ENCODE measurements at regions not wholly inside any gene's neighbourhood (a gene's known extent, or its start where the extent isn't known, plus 50 kb on each side); places are given as distances from the start of the nearest gene placed in this dataset.

DNA sequence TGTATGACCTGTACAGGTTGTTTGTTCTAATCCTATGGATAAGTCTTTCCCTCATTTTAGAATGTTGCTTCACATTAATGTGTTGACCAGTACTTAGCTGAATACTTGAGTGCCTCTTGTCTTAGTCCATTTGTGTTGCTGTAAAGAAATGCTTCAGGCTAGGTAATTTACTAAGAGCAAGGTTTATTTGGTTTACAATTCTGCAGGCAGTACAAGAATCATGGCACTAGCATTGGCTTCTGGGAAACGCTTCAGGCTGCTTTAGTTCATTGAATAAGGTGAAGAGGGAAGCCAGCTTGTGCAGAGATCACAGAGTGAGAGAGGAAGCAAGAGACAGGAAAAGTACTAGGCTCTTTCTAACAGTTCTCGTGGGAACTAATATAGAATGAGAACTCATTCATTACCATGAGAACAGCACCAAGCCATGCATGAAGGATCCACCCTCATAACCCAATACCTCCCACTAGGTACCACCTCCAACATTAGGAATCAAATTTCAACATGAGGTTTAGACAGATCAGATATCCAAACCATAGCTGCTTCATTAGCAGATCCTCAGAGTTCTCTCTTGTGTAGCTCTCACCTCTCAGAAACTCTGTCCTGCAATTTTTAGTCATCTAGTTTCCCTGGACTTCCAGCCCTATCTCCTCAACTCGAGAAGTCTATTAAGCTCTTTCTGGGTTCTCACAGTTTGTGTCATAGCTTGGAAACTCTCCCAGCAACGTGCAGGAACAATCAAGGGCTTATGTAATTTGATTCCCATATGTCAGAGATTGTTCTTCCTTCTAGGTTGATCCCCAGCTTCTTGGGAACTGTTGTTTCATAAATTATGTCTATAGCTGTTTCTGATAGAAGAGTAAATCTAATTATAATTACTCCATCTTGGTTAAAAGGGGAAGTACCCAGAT lies 2082.3 kb upstream of the CELF4 start:
- TF ChIP-seq, protein P1, sequence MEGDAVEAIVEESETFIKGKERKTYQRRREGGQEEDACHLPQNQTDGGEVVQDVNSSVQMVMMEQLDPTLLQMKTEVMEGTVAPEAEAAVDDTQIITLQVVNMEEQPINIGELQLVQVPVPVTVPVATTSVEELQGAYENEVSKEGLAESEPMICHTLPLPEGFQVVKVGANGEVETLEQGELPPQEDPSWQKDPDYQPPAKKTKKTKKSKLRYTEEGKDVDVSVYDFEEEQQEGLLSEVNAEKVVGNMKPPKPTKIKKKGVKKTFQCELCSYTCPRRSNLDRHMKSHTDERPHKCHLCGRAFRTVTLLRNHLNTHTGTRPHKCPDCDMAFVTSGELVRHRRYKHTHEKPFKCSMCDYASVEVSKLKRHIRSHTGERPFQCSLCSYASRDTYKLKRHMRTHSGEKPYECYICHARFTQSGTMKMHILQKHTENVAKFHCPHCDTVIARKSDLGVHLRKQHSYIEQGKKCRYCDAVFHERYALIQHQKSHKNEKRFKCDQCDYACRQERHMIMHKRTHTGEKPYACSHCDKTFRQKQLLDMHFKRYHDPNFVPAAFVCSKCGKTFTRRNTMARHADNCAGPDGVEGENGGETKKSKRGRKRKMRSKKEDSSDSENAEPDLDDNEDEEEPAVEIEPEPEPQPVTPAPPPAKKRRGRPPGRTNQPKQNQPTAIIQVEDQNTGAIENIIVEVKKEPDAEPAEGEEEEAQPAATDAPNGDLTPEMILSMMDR (IDR thresholded peaks at IDR 0.05; ENCODE audit: insufficient read depth, low read length, poor library complexity, severe bottlenecking), result no peak
- DNase-seq (ENCODE audit: extremely low read depth, insufficient read length), result no peak
- H3K36me3 ChIP-seq (ENCODE audit: control insufficient read depth, insufficient read depth, low read length), result no peaks in the 10 kb centered on the region
- H3K4me3 ChIP-seq (replicated peaks; ENCODE audit: low read depth, low read length), result no peak overlapping the region
- no peaks in the 10 kb centered on the region for H3K27me3 ChIP-seq (replicated peaks; ENCODE audit: control insufficient read depth, insufficient read depth, low read length)

DNA sequence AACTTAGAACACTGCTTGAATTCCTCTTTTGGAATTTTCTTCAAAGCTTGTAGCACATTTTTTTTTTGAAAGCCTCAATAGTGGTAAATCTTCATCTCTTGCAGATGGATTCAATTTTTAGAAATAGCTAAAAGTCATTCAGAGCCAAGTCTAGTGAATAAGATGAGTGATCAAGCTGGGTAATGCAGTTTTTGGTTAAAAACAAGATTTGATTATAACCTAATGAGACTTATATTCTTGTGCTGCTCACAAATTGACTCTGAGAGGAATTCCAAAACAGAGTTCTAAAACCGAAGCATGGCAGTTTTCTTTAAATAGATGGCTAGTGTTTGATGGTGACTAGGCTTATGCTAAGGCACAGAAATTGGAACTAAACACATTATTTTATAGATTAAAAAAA lies 2072.6 kb upstream of the CELF4 start:
- no peaks in the 10 kb centered on the region for H3K27me3 ChIP-seq (replicated peaks; ENCODE audit: control insufficient read depth, insufficient read depth, low read length)
- TF ChIP-seq, protein P1 (IDR thresholded peaks at IDR 0.05; ENCODE audit: insufficient read depth, low read length, poor library complexity, severe bottlenecking), result no peak
- H3K36me3 ChIP-seq (ENCODE audit: control insufficient read depth, insufficient read depth, low read length), result no peaks in the 10 kb centered on the region
- no peak for DNase-seq (ENCODE audit: extremely low read depth, insufficient read length)
- H3K4me3 ChIP-seq (replicated peaks; ENCODE audit: low read depth, low read length), result no peak overlapping the region

DNA sequence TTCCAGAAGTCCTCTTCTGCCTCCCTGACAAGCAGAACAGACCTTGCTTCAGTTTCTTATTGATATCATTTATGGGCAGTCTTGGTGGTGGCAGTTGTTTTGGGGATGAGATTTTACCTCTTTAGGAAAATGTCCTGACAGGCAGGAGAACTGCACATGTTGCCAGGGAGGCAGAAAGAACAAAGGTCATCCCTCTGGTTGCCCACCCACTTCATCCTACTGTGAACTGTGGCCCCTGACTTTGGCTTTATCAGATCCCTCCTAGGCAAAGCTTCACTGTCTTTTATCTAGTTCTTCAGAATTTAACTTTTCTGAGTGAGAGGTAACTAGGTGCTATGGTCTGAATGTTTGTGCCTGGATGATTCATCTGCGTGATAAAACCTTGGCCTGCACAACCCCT lies 2071.3 kb upstream of the CELF4 start:
- DNase-seq (ENCODE audit: extremely low read depth, insufficient read length), result no peak
- TF ChIP-seq, protein P1 (IDR thresholded peaks at IDR 0.05; ENCODE audit: insufficient read depth, low read length, poor library complexity, severe bottlenecking), result no peak
- Histone ChIP-seq H3K27me3 (replicated peaks; ENCODE audit: control insufficient read depth, insufficient read depth, low read length) (no peaks in the 10 kb centered on the region), H3K4me3 (replicated peaks; ENCODE audit: low read depth, low read length) (no peak overlapping the region), H3K36me3 (ENCODE audit: control insufficient read depth, insufficient read depth, low read length) (no peaks in the 10 kb centered on the region)

DNA sequence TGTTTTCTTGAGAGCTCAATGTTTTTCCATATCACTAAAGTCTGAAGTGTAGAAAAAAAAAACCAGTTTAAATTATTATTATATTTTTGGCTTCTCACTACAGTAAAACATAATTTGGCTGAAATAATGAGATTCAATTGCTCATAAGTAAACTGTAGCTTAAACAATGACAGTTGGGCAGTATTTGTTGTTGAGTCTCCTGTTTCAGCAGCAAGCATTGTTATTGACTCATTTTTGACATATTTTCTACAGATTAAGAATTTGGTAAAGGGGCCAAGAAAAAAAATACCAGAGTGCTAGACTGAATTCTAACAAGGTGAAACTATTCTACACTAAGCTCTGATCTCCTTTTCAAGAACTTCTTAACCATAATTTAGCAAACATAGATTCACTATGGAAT lies 2070.4 kb upstream of the CELF4 start:
- DNase-seq (ENCODE audit: extremely low read depth, insufficient read length), result no peak
- TF ChIP-seq, protein P1 (IDR thresholded peaks at IDR 0.05; ENCODE audit: insufficient read depth, low read length, poor library complexity, severe bottlenecking), result no peak
- Histone ChIP-seq H3K4me3 (replicated peaks; ENCODE audit: low read depth, low read length) (no peak overlapping the region), H3K27me3 (replicated peaks; ENCODE audit: control insufficient read depth, insufficient read depth, low read length) (no peaks in the 10 kb centered on the region), H3K36me3 (ENCODE audit: control insufficient read depth, insufficient read depth, low read length) (no peaks in the 10 kb centered on the region)

DNA sequence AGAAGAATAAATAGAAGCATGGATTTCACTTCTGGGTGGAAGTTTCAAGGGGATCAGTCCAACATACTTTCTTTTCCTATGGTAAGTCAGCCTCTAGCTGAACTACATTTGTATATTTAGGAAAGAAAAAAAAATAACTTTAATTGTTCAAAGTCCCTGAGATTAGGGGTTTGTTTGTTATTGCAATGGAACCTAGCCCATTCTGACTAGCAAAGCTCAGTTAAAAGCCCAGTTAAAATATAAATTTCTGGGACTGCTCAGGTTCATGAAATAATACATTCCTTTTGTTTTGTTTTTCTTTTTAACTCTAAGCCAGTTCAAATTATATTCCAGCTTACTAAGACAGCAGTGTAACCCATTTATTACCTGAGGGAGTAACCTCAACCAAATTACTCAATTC lies 2069.6 kb upstream of the CELF4 start:
- no peaks in the 10 kb centered on the region for H3K27me3 ChIP-seq (replicated peaks; ENCODE audit: control insufficient read depth, insufficient read depth, low read length)
- no peak overlapping the region for H3K4me3 ChIP-seq (replicated peaks; ENCODE audit: low read depth, low read length)
- TF ChIP-seq, protein P1 (IDR thresholded peaks at IDR 0.05; ENCODE audit: insufficient read depth, low read length, poor library complexity, severe bottlenecking), result no peak
- H3K36me3 ChIP-seq (ENCODE audit: control insufficient read depth, insufficient read depth, low read length), result no peaks in the 10 kb centered on the region
- DNase-seq (ENCODE audit: extremely low read depth, insufficient read length), result no peak

All from GM06990 (cell line).